RWPE2 (cell line): ENCODE measurements at regions not wholly inside any gene's neighbourhood (a gene's known extent, or its start where the extent isn't known, plus 50 kb on each side); places are given as distances from the start of the nearest gene placed in this dataset.

Source experiments
- ATAC-seq: fragments of 200-7000 bp; cut with Tn5 transposase; 3 replicates; pipeline ENCODE4 v1.9.1; 2021; ENCODE audit warnings: low read depth
- DNase-seq: peaks from one replicate; pipeline ENCODE4 v3.0.0-alpha.2; 2020; ENCODE audit warnings: low spot score
- H3K27ac ChIP-seq: fragments of 450-650 bp; 2 replicates; pipeline ENCODE4 v1.5.1; 2017; ENCODE audit warnings: mild to moderate bottlenecking; ENCODE audit not compliant: poor library complexity, severe bottlenecking
- H3K27me3 ChIP-seq: fragments of 250-450 bp; sonication (Bioruptor Pico); 2 replicates; pipeline ENCODE4 v1.5.1; 2021; ENCODE audit warnings: mild to moderate bottlenecking, moderate library complexity; ENCODE audit not compliant: insufficient read depth, poor library complexity, severe bottlenecking
- H3K36me3 ChIP-seq: fragments of 250-450 bp; sonication (Bioruptor Pico); 2 replicates; pipeline ENCODE4 v1.5.1; 2020; ENCODE audit warnings: low read depth, mild to moderate bottlenecking, moderate library complexity
- H3K4me1 ChIP-seq: fragments of 250-450 bp; sonication (Bioruptor Pico); 2 replicates; pipeline ENCODE4 v1.5.1; 2021; ENCODE audit warnings: mild to moderate bottlenecking, moderate library complexity; ENCODE audit not compliant: insufficient read depth, poor library complexity, severe bottlenecking
- H3K4me3 ChIP-seq: fragments of 250-450 bp; sonication (Bioruptor Pico); 2 replicates; pipeline ENCODE4 v1.5.1; 2021; ENCODE audit warnings: mild to moderate bottlenecking, moderate library complexity; ENCODE audit not compliant: severe bottlenecking
- H3K9me3 ChIP-seq: fragments of 250-450 bp; sonication (Bioruptor Pico); 2 replicates; pipeline ENCODE4 v1.5.1; 2021; ENCODE audit warnings: mild to moderate bottlenecking, moderate library complexity; ENCODE audit not compliant: severe bottlenecking
- TF ChIP-seq, protein P1 (sequence below): fragments of 450-650 bp; IDR thresholded peaks from one replicate; pipeline ENCODE4 v1.5.1; 2017; ENCODE audit warnings: mild to moderate bottlenecking, moderate library complexity; ENCODE audit not compliant: poor library complexity, severe bottlenecking

DNA sequence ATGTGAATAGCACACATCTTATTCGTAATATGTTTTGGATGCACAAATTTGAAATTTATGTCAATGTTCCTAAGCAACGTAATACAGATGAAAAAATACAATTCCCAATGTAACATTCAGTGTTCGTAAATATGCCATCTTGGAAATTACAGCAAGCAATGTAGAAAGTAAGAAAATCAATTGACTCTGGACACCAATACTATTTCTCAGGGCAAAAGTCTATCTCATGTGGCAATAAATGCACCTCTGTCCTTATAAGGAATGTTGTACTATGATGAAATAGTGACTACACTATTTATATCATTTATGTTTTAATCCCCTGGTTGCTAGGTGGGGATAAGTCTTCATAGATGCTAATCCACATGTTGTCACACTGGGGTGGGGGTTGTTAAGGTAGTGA, 251.2 kb downstream of the GXYLT1 start:
- H3K27ac ChIP-seq: no peak overlapping the region
- H3K9me3 ChIP-seq: no peaks in the 10 kb centered on the region
- H3K27me3 ChIP-seq: peaks cover 2% of the 10 kb centered on the region
- no peaks in the 10 kb centered on the region for H3K4me1 ChIP-seq
- ATAC-seq (no peak), DNase-seq (no peak)
- no peaks in the 10 kb centered on the region for H3K36me3 ChIP-seq
- H3K4me3 ChIP-seq: no peak overlapping the region
- TF ChIP-seq, protein P1, sequence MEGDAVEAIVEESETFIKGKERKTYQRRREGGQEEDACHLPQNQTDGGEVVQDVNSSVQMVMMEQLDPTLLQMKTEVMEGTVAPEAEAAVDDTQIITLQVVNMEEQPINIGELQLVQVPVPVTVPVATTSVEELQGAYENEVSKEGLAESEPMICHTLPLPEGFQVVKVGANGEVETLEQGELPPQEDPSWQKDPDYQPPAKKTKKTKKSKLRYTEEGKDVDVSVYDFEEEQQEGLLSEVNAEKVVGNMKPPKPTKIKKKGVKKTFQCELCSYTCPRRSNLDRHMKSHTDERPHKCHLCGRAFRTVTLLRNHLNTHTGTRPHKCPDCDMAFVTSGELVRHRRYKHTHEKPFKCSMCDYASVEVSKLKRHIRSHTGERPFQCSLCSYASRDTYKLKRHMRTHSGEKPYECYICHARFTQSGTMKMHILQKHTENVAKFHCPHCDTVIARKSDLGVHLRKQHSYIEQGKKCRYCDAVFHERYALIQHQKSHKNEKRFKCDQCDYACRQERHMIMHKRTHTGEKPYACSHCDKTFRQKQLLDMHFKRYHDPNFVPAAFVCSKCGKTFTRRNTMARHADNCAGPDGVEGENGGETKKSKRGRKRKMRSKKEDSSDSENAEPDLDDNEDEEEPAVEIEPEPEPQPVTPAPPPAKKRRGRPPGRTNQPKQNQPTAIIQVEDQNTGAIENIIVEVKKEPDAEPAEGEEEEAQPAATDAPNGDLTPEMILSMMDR: no peak

DNA sequence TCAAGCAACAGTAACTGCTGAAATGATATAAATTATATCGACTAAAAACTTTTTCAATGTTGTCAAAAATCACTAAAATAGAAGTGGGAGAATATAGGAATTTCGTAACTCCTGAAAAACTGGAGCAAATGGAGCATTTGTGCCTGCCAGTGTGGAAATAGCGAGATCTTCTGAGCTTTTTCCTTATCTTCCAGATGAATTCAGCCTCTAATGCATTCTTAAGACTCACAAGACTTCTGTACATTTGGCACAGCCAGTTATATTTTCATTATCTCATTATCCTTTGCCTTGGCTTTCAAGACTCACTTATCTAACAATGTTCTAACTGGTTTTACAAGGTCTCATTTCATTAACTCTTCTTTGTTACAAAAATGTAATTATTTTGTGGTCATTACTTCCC, 252.4 kb downstream of the GXYLT1 start:
- Histone ChIP-seq H3K4me1 (no peaks in the 10 kb centered on the region), H3K4me3 (no peak overlapping the region), H3K36me3 (no peaks in the 10 kb centered on the region), H3K27ac (no peak overlapping the region), H3K9me3 (no peaks in the 10 kb centered on the region), H3K27me3 (peaks cover 2% of the 10 kb centered on the region)
- ATAC-seq (no peak), DNase-seq (no peak)
- TF ChIP-seq, protein P1: no peak

DNA sequence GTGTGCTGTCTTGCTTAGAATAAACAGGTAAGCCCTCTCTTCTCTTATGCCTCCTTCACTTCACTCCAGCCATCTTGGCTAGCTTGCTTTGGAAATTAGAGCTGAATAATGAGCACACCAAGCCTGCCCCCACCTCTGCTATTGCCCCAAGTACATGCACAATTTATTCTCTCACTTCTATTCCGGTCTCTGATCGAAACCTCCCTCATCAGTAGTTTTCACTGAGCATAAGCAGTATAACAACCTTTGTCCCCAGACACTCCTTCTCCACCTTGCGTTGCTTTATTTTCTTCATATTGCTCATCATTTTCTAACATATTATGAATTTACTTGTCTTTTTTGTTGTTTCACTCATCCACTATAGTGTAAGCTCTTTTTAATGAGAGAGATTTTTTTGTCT, 253.4 kb downstream of the GXYLT1 start:
- peaks cover under 1% of the 10 kb centered on the region for H3K27me3 ChIP-seq
- no peaks in the 10 kb centered on the region for H3K4me1 ChIP-seq
- DNase-seq (no peak), ATAC-seq (no peak)
- TF ChIP-seq, protein P1: no peak
- no peak overlapping the region for H3K4me3 ChIP-seq
- no peaks in the 10 kb centered on the region for H3K9me3 ChIP-seq
- H3K36me3 ChIP-seq: no peaks in the 10 kb centered on the region
- H3K27ac ChIP-seq: no peak overlapping the region

DNA sequence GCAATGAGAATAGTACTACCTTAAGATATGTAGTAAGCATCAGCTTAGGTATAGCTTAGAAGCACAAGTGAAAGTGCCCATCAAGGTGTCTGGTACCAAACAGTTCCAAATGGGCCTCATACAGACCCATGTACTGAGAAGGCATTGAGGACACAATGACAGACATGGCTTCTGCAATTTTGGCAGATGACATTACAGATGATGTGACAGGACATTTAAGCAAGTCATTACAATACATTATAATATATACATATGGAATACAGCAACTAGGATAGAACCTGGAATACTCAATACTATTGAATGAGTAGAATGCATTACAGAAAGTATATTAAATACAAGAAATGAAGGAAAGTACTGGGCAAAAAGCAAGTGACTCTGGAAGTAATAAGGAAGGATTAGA, 256.4 kb downstream of the GXYLT1 start:
- ATAC-seq (no peak), DNase-seq (no peak)
- Histone ChIP-seq H3K4me3 (no peak overlapping the region), H3K9me3 (no peaks in the 10 kb centered on the region), H3K27ac (no peak overlapping the region), H3K4me1 (no peaks in the 10 kb centered on the region), H3K27me3 (peaks cover 2% of the 10 kb centered on the region), H3K36me3 (no peaks in the 10 kb centered on the region)
- TF ChIP-seq, protein P1: no peak

DNA sequence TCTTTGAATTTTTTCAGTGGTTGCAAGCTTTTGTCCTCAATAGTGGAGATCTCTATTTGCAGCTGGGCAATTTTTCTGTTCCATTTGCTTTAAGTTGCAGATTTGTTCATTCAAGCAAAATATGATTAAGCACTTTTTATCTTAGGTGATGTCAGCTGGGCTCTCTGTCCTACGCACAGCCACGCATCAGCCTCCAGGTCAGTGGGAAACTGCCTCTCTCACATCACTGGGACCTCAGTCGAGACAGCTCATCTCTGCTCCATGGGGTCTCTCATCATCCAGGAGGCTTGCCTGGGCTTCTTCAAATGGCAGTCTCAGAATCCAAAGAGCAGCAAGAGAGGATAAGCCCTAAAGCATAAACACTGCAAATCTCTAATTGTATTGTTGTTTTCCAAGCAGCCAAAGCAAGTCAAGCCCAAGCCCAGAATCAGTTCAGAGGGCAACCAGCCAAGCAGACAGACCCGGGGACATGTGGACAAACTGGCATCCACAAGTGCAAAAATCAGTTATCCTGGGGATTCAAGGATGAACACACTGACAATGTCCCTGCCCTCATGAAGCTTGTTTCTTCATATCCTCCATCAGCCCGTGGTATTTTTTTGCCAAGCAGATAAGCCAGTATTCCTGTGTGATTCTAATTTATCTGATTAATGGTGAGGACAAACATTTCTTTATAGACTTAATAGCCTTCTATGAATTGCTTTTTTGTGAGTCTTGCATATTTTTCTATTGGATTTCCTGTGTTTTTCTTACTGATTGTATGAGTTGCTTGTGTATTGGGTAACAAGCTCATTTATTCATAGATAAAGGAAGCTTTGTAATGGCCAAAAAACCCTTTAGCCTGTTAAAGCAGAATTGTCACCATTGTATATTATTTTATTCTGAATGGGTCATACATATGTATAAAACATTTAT, 262.5 kb downstream of the GXYLT1 start:
- ATAC-seq: no peak
- Histone ChIP-seq H3K4me3 (no peak overlapping the region), H3K9me3 (no peaks in the 10 kb centered on the region), H3K27ac (no peak overlapping the region), H3K4me1 (no peaks in the 10 kb centered on the region), H3K36me3 (no peaks in the 10 kb centered on the region), H3K27me3 (peaks cover 5% of the 10 kb centered on the region)
- TF ChIP-seq, protein P1: no peak
- no peak for DNase-seq
